Gastrocnemius medialis (tissue), 4 donors: ENCODE measurements at regions not wholly inside any gene's neighbourhood (a gene's known extent, or its start where the extent isn't known, plus 50 kb on each side); places are given as distances from the start of the nearest gene placed in this dataset.

Experiments used
- CTCF ChIP-seq, 5 experiments: fragments of 450-650 bp in 3 of 5; fragments of 200-600 bp in 2 of 5; sonication (generic) in 2 of 5; IDR thresholded peaks in 4 of 5; conservative IDR thresholded peaks in 1 of 5; 1 replicate in 4 of 5; 2 replicates in 1 of 5; pipeline ENCODE4 v1.5.1; 2016 to 2019; ENCODE audit warnings: antibody characterized with exemption in 5 of 5, mild to moderate bottlenecking in 3 of 5, moderate library complexity in 3 of 5
- POLR2A ChIP-seq, 2 donors: fragments of 450-650 bp; IDR thresholded peaks; one replicate each; pipeline ENCODE4 v1.6.1; 2017; ENCODE audit warnings: antibody characterized with exemption in 2 of 2, mild to moderate bottlenecking in 2 of 2, moderate library complexity in 2 of 2

GRCh38 chr4:27090406-27090805 lies 229.8 kb downstream of the STIM2 start:
- TF ChIP-seq CTCF (IDR thresholded peaks at IDR 0.05 in 4 of 5, conservative IDR thresholded peaks at IDR 0.05 in 1 of 5) (no peak), POLR2A (IDR thresholded peaks at IDR 0.05) (no peak)
